IMR-90 (cell line): ENCODE measurements at regions not wholly inside any gene's neighbourhood (a gene's known extent, or its start where the extent isn't known, plus 50 kb on each side); places are given as distances from the start of the nearest gene placed in this dataset.

ENCODE experiments used
- ATAC-seq: fragments of 200-7000 bp; cut with Tn5 transposase; 2 replicates; pipeline ENCODE4 v1.9.1; 2020; ENCODE audit warnings: low read depth, mild to moderate bottlenecking, moderate library complexity
- BruUV-seq: library from RNA; stranded (reverse); fragments of 400-500 nt; replicated peaks from 2 replicates; lab custom pipeline; 2021; lab: Mats Ljungman, UMichigan
- CTCF ChIA-PET: fragments of 300-600 bp; formaldehyde crosslinking; extraction: SDS; loops from one replicate; lab custom pipeline; 2021; ENCODE audit warnings: antibody characterized with exemption; lab: Yijun Ruan, JAX
- POLR2A ChIA-PET: fragments of 300-600 bp; sonication (Branson Sonifier 250); formaldehyde crosslinking; loops from one replicate; lab custom pipeline; 2022; ENCODE audit warnings: antibody characterized with exemption; ENCODE audit not compliant: unreplicated experiment; lab: Charles Lee
- DNase-seq: peaks from one replicate; pipeline ENCODE4 v3.0.0; 2013
- H2AFZ ChIP-seq: replicated peaks from 2 replicates; pipeline ENCODE3; 2013; ENCODE audit warnings: low read length, mild to moderate bottlenecking; ENCODE audit not compliant: poor library complexity
- H2AK5ac ChIP-seq: 2 replicates; pipeline ENCODE4 v1.6.1; 2013; ENCODE audit warnings: low read depth, low read length, inconsistent platforms
- H2AK9ac ChIP-seq: replicated peaks from 2 replicates; pipeline ENCODE3; 2013; ENCODE audit warnings: mild to moderate bottlenecking, low read depth, low read length, moderate library complexity; ENCODE audit not compliant: poor library complexity
- H2BK120ac ChIP-seq: 2 replicates; pipeline ENCODE4 v1.6.1; 2013; ENCODE audit warnings: low read depth, low read length, inconsistent platforms
- H2BK15ac ChIP-seq: 3 replicates; pipeline ENCODE4 v1.6.1; 2013; ENCODE audit warnings: low read depth, low read length, inconsistent platforms
- H2BK20ac ChIP-seq: 2 replicates; pipeline ENCODE4 v1.6.1; 2013; ENCODE audit warnings: low read depth, mild to moderate bottlenecking, inconsistent platforms, low read length, moderate library complexity
- H2BK5ac ChIP-seq: 2 replicates; pipeline ENCODE4 v1.6.1; 2013; ENCODE audit warnings: mild to moderate bottlenecking, low read depth, low read length, inconsistent platforms; ENCODE audit not compliant: poor library complexity, severe bottlenecking
- H3K14ac ChIP-seq: replicated peaks from 2 replicates; pipeline ENCODE4 v1.6.1; 2013; ENCODE audit warnings: low read depth, low read length, inconsistent platforms
- H3K18ac ChIP-seq: 2 replicates; pipeline ENCODE4 v1.6.1; 2013; ENCODE audit warnings: low read depth, low read length, control low read depth
- H3K23ac ChIP-seq: 2 replicates; pipeline ENCODE4 v1.6.1; 2013; ENCODE audit warnings: low read depth, low read length, inconsistent platforms
- H3K27ac ChIP-seq: 2 replicates; pipeline ENCODE4 v1.5.1; 2013; ENCODE audit warnings: mild to moderate bottlenecking, control low read depth, low read length; ENCODE audit not compliant: insufficient read depth
- H3K27me3 ChIP-seq: 2 replicates; pipeline ENCODE4 v1.6.1; 2013; ENCODE audit warnings: low read length; ENCODE audit not compliant: control insufficient read depth, insufficient read depth
- H3K36me3 ChIP-seq: 2 replicates; pipeline ENCODE4 v1.6.1; 2013; ENCODE audit warnings: low read length, mixed read lengths; ENCODE audit not compliant: control insufficient read depth, insufficient read depth
- H3K4ac ChIP-seq: 2 replicates; pipeline ENCODE4 v1.6.1; 2013; ENCODE audit warnings: low read depth, low read length, inconsistent platforms
- H3K4me1 ChIP-seq: 2 replicates; pipeline ENCODE4 v1.6.1; 2013; ENCODE audit warnings: low read length, mixed read lengths; ENCODE audit not compliant: control insufficient read depth, insufficient read depth
- H3K4me2 ChIP-seq: 2 replicates; pipeline ENCODE4 v1.6.1; 2013; ENCODE audit warnings: low read depth, mild to moderate bottlenecking, control low read depth, low read length, moderate library complexity
- H3K4me3 ChIP-seq: 2 replicates; pipeline ENCODE4 v1.5.1; 2013; ENCODE audit warnings: low read depth, mild to moderate bottlenecking, control low read depth, low read length, moderate library complexity; ENCODE audit not compliant: insufficient read depth
- H3K56ac ChIP-seq: 2 replicates; pipeline ENCODE4 v1.6.1; 2013; ENCODE audit warnings: low read length, inconsistent platforms; ENCODE audit not compliant: insufficient read depth; ENCODE audit errors: extremely low read depth
- H3K79me1 ChIP-seq, 2 experiments: 2 replicates each; pipeline ENCODE4 v1.6.1; 2013; ENCODE audit warnings: low read length in 2 of 2, inconsistent platforms in 1 of 2, low read depth in 1 of 2
- H3K9ac ChIP-seq: 2 replicates; pipeline ENCODE4 v1.6.1; 2013; ENCODE audit warnings: low read depth, low read length, control low read depth
- H3K9me1 ChIP-seq: 2 replicates; pipeline ENCODE4 v1.6.1; 2013; ENCODE audit warnings: low read length, inconsistent platforms; ENCODE audit not compliant: insufficient read depth
- H3K9me3 ChIP-seq: 2 replicates; pipeline ENCODE4 v1.6.1; 2013; ENCODE audit warnings: low read length; ENCODE audit not compliant: control insufficient read depth, insufficient read depth
- H4K20me1 ChIP-seq: 2 replicates; pipeline ENCODE4 v1.6.1; 2013; ENCODE audit warnings: low read length, inconsistent platforms; ENCODE audit not compliant: insufficient read depth
- H4K5ac ChIP-seq: 2 replicates; pipeline ENCODE4 v1.6.1; 2013; ENCODE audit warnings: mild to moderate bottlenecking, low read depth, low read length, control low read depth
- H4K8ac ChIP-seq, 2 experiments: 2 replicates each; pipeline ENCODE4 v1.6.1; 2013; ENCODE audit warnings: low read depth in 2 of 2, low read length in 2 of 2, control low read depth in 1 of 2, inconsistent platforms in 1 of 2
- H4K91ac ChIP-seq: 2 replicates; pipeline ENCODE4 v1.6.1; 2013; ENCODE audit warnings: low read depth, low read length, inconsistent platforms; ENCODE audit not compliant: insufficient read depth
- BHLHE40 ChIP-seq: fragments of 150-350 bp; IDR thresholded peaks from 2 replicates; pipeline ENCODE4 v1.6.1; 2016; ENCODE audit warnings: mild to moderate bottlenecking, low read depth, low read length
- CEBPB ChIP-seq: IDR thresholded peaks from 2 replicates; pipeline ENCODE4 v1.6.1; 2012; ENCODE audit warnings: low read depth, low read length, improper control_type of control experiment
- CHD1 ChIP-seq: IDR thresholded peaks from 2 replicates; pipeline ENCODE4 v1.6.1; 2012; ENCODE audit warnings: low read depth, low read length, improper control_type of control experiment
- MAZ ChIP-seq: IDR thresholded peaks from 2 replicates; pipeline ENCODE4 v1.6.1; 2012; ENCODE audit warnings: low read depth, mild to moderate bottlenecking, low read length, improper control_type of control experiment, moderate library complexity, borderline replicate concordance
- NFE2L2 ChIP-seq: fragments of 150-350 bp; IDR thresholded peaks from 2 replicates; pipeline ENCODE4 v1.6.1; 2016; ENCODE audit warnings: low read depth, mild to moderate bottlenecking, low read length
- POLR2A ChIP-seq: IDR thresholded peaks from 2 replicates; pipeline ENCODE4 v1.6.1; 2012; ENCODE audit warnings: mild to moderate bottlenecking, low read depth, low read length
- RCOR1 ChIP-seq: IDR thresholded peaks from 2 replicates; pipeline ENCODE4 v1.6.1; 2012; ENCODE audit warnings: mild to moderate bottlenecking, low read length, improper control_type of control experiment; ENCODE audit not compliant: insufficient replicate concordance
- RFX5 ChIP-seq: IDR thresholded peaks from 2 replicates; pipeline ENCODE4 v1.8.0; 2012; ENCODE audit warnings: low read depth, mild to moderate bottlenecking, low read length, moderate library complexity
- WGBS, 2 experiments: methylation state at CpG; one replicate each; pipeline versions ENCODE4 v1.1.5 to v1.1.7; 2013; ENCODE audit warnings: missing lambda C conversion rate in 2 of 2; ENCODE audit not compliant: insufficient read length in 1 of 2; ENCODE audit errors: extremely low coverage in 2 of 2; 5-methylcytosine and 5-hydroxymethylcytosine counted together
- dilution Hi-C: fragments of 300-500 bp; cut with HindIII; formaldehyde crosslinking; loops from one replicate; pipeline ENCODE4 v1.14.3; 2018; ENCODE audit warnings: low sequenced_read_pairs; ENCODE audit not compliant: unreplicated experiment
- in situ Hi-C: fragments of 300-500 bp; cut with MboI; formaldehyde crosslinking; loops from 3 replicates; pipeline ENCODE4 v1.14.3; 2019; ENCODE audit warnings: low sequenced_read_pairs, inconsistent platforms, mixed read lengths
- intact Hi-C: fragments of 100-400 bp; cut with micrococcal nuclease; formaldehyde crosslinking; loops from 2 replicates; pipeline ENCODE4 v1.10.0; 2022
- TF ChIP-seq, protein P1 (sequence below): conservative IDR thresholded peaks from 2 replicates; pipeline ENCODE4 v1.5.1; 2012; ENCODE audit warnings: mild to moderate bottlenecking, low read depth, low read length, improper control_type of control experiment
- TF ChIP-seq, protein P2 (sequence below): fragments of 150-350 bp; IDR thresholded peaks from 2 replicates; pipeline ENCODE4 v1.6.1; 2017; ENCODE audit warnings: mild to moderate bottlenecking, antibody characterized with exemption, low read length, low read depth

DNA sequence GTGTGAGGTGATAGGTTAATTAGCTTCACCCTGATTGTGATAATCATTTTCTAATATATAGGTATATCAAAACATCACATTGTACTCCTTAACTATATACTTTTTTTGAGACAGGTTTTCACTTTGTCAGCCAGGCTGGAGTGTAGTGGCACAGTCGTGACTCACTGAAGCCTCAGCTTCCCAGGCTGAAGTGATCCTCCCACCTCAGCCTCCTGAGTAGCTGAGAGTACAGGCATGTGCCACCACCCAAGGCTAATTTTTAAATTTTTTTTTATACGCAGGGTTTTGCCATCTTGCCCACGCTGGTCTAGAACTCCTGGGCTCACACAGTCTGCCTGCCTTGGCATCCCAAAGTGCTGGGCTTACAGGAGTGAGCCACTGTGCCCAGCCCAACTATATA is 455.3 kb upstream of the MAF start:
- TF ChIP-seq RFX5: no peak
- no peak for TF ChIP-seq CHD1
- TF ChIP-seq, protein P1, sequence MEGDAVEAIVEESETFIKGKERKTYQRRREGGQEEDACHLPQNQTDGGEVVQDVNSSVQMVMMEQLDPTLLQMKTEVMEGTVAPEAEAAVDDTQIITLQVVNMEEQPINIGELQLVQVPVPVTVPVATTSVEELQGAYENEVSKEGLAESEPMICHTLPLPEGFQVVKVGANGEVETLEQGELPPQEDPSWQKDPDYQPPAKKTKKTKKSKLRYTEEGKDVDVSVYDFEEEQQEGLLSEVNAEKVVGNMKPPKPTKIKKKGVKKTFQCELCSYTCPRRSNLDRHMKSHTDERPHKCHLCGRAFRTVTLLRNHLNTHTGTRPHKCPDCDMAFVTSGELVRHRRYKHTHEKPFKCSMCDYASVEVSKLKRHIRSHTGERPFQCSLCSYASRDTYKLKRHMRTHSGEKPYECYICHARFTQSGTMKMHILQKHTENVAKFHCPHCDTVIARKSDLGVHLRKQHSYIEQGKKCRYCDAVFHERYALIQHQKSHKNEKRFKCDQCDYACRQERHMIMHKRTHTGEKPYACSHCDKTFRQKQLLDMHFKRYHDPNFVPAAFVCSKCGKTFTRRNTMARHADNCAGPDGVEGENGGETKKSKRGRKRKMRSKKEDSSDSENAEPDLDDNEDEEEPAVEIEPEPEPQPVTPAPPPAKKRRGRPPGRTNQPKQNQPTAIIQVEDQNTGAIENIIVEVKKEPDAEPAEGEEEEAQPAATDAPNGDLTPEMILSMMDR: no peak
- no peak for TF ChIP-seq CEBPB
- no peak for TF ChIP-seq BHLHE40
- no peak for TF ChIP-seq NFE2L2
- TF ChIP-seq, protein P2, sequence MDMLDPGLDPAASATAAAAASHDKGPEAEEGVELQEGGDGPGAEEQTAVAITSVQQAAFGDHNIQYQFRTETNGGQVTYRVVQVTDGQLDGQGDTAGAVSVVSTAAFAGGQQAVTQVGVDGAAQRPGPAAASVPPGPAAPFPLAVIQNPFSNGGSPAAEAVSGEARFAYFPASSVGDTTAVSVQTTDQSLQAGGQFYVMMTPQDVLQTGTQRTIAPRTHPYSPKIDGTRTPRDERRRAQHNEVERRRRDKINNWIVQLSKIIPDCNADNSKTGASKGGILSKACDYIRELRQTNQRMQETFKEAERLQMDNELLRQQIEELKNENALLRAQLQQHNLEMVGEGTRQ: no peak
- no peak for TF ChIP-seq POLR2A
- no peak for TF ChIP-seq MAZ
- TF ChIP-seq RCOR1: no peak
- ATAC-seq: no peak
- no peaks in the 10 kb centered on the region for H3K27me3 ChIP-seq
- H3K4ac ChIP-seq: no peak overlapping the region
- no peaks in the 10 kb centered on the region for H3K4me1 ChIP-seq
- ChIA-PET POLR2A (no interaction called here), CTCF (interaction anchor here (0.7 kb wide), 1 partner anchor 22 kb away, joined by 4 read pairs; no protein-coding TSS in a partner anchor)
- no peak overlapping the region for H3K9ac ChIP-seq
- H4K5ac ChIP-seq: no peak overlapping the region
- H2AFZ ChIP-seq: no peak overlapping the region
- no peaks in the 10 kb centered on the region for H3K79me1 ChIP-seq
- intact Hi-C loops (no loop called here), in situ Hi-C loops (no loop called here), dilution Hi-C loops (no loop called here)
- 86% methylated on average over 1 of the region's 3 CpGs; no CpG with 5 or more reads in 1 of the 2 experiments for whole genome bisulfite sequencing, 2 experiments
- no peak overlapping the region for H2BK120ac ChIP-seq
- H3K4me2 ChIP-seq: no peak overlapping the region
- H3K56ac ChIP-seq: no peak overlapping the region
- no peak overlapping the region for H2BK20ac ChIP-seq
- H3K9me3 ChIP-seq: no peaks in the 10 kb centered on the region
- H4K91ac ChIP-seq: no peak overlapping the region
- no peaks in the 10 kb centered on the region for H3K36me3 ChIP-seq
- H2BK5ac ChIP-seq: no peak overlapping the region
- no peak overlapping the region for H3K18ac ChIP-seq
- H3K9me1 ChIP-seq: no peaks in the 10 kb centered on the region
- no peak overlapping the region for H2BK15ac ChIP-seq
- H4K8ac ChIP-seq: no peak overlapping the region
- H3K23ac ChIP-seq: no peak overlapping the region
- no peaks in the 10 kb centered on the region for H4K20me1 ChIP-seq
- no peak overlapping the region for H3K14ac ChIP-seq
- no peak overlapping the region for H3K27ac ChIP-seq
- H3K4me3 ChIP-seq: no peak overlapping the region
- BruUV-seq: no TSS peak
- no peak overlapping the region for H2AK9ac ChIP-seq
- H2AK5ac ChIP-seq: no peak overlapping the region
- no peak for DNase-seq
